ENCODE measurements at regions not wholly inside any gene's neighbourhood (a gene's known extent, or its start where the extent isn't known, plus 50 kb on each side); places are given as distances from the start of the nearest gene placed in this dataset.
"Not testable (repeated sequence)": the region's sequence is repeated elsewhere in the genome, so short reads cannot be mapped to it uniquely, and the experiment has no call there.

- no peak for DNase-seq (ENCODE audit: low spot score)
- no peak overlapping the region for H2AFZ ChIP-seq (replicated peaks)
- no peaks in the 10 kb centered on the region for H4K20me1 ChIP-seq (ENCODE audit: low read depth)
- H3K36me3 Mint-ChIP-seq: no peaks in the 10 kb centered on the region
- H3K27me3 ChIP-seq: no peaks in the 10 kb centered on the region
- peaks cover 5% of the 10 kb centered on the region for H3K9me3 Mint-ChIP-seq
- no peaks in the 10 kb centered on the region for H3K79me2 ChIP-seq (ENCODE audit: low read depth)
- TF ChIP-seq EZH2phosphoT487 (IDR thresholded peaks at IDR 0.05): no peak
- no peak for TF ChIP-seq CTCF (IDR thresholded peaks at IDR 0.05)
- TF ChIP-seq EZH2 (IDR thresholded peaks at IDR 0.05): no peak
- no peaks in the 10 kb centered on the region for H3K9me3 ChIP-seq (ENCODE audit: low read depth)
- no peak overlapping the region for H3K9ac ChIP-seq
- H3K4me3 ChIP-seq: no peak overlapping the region
- H3K36me3 ChIP-seq: no peaks in the 10 kb centered on the region
- no peak overlapping the region for H3K4me2 ChIP-seq
- H3K27ac ChIP-seq: no peak overlapping the region
- no peak overlapping the region for H3K27ac Mint-ChIP-seq
- peaks cover 23% of the 10 kb centered on the region for H3K4me1 Mint-ChIP-seq
- H3K4me1 ChIP-seq: no peaks in the 10 kb centered on the region
- no peaks in the 10 kb centered on the region for H3F3A ChIP-seq (ENCODE audit: low read depth)
- no peaks in the 10 kb centered on the region for H3K27me3 Mint-ChIP-seq (ENCODE audit: insufficient read depth, low read depth)
- no peak overlapping the region for H3K4me3 Mint-ChIP-seq
Observed at GRCh38 chr1:192493584-192493983, 82.0 kb upstream of the RGS1 start.

- H3K4me1 ChIP-seq: no peaks in the 10 kb centered on the region
- H3K4me3 ChIP-seq: no peak overlapping the region
- no peak for TF ChIP-seq EZH2 (IDR thresholded peaks at IDR 0.05)
- no peak for TF ChIP-seq EZH2phosphoT487 (IDR thresholded peaks at IDR 0.05)
- TF ChIP-seq CTCF (IDR thresholded peaks at IDR 0.05): no peak
- no peak overlapping the region for H3K9ac ChIP-seq
- Mint-ChIP-seq H3K4me3 (no peak overlapping the region), H3K27ac (no peak overlapping the region), H3K9me3 (peaks cover 14% of the 10 kb centered on the region), H3K27me3 (ENCODE audit: insufficient read depth, low read depth) (no peaks in the 10 kb centered on the region), H3K36me3 (peaks cover 7% of the 10 kb centered on the region), H3K4me1 (peaks cover 6% of the 10 kb centered on the region)
- DNase-seq (ENCODE audit: low spot score): no peak
- no peaks in the 10 kb centered on the region for H3K79me2 ChIP-seq (ENCODE audit: low read depth)
- no peak overlapping the region for H3K4me2 ChIP-seq
- no peaks in the 10 kb centered on the region for H3F3A ChIP-seq (ENCODE audit: low read depth)
- H3K36me3 ChIP-seq: no peaks in the 10 kb centered on the region
- no peaks in the 10 kb centered on the region for H3K27me3 ChIP-seq
- no peaks in the 10 kb centered on the region for H4K20me1 ChIP-seq (ENCODE audit: low read depth)
- H2AFZ ChIP-seq (replicated peaks): no peak overlapping the region
- H3K27ac ChIP-seq: no peak overlapping the region
- no peaks in the 10 kb centered on the region for H3K9me3 ChIP-seq (ENCODE audit: low read depth)
Observed at GRCh38 chr1:192496369-192497056, 79.1 kb upstream of the RGS1 start.

- H3K9me3 Mint-ChIP-seq: peaks cover 14% of the 10 kb centered on the region
- Histone ChIP-seq H3K4me3 (no peak overlapping the region), H3F3A (ENCODE audit: low read depth) (no peaks in the 10 kb centered on the region), H3K9ac (no peak overlapping the region), H3K9me3 (ENCODE audit: low read depth) (no peaks in the 10 kb centered on the region), H3K4me1 (no peaks in the 10 kb centered on the region), H3K79me2 (ENCODE audit: low read depth) (no peaks in the 10 kb centered on the region), H3K27ac (no peak overlapping the region), H3K4me2 (no peak overlapping the region), H2AFZ (replicated peaks) (no peak overlapping the region), H3K36me3 (no peaks in the 10 kb centered on the region), H4K20me1 (ENCODE audit: low read depth) (no peaks in the 10 kb centered on the region), H3K27me3 (no peaks in the 10 kb centered on the region)
- H3K27ac Mint-ChIP-seq: no peak overlapping the region
- no peak for DNase-seq (ENCODE audit: low spot score)
- H3K4me1 Mint-ChIP-seq: peaks cover 4% of the 10 kb centered on the region
- no peak overlapping the region for H3K4me3 Mint-ChIP-seq
- no peaks in the 10 kb centered on the region for H3K27me3 Mint-ChIP-seq (ENCODE audit: insufficient read depth, low read depth)
- TF ChIP-seq CTCF (IDR thresholded peaks at IDR 0.05) (no peak), EZH2phosphoT487 (IDR thresholded peaks at IDR 0.05) (no peak), EZH2 (IDR thresholded peaks at IDR 0.05) (no peak)
- H3K36me3 Mint-ChIP-seq: peaks cover 7% of the 10 kb centered on the region
Observed at GRCh38 chr1:192497214-192497794, 78.3 kb upstream of the RGS1 start.

GRCh38 chr1:192498092-192498491, 77.5 kb upstream of the RGS1 start:
- not testable (repeated sequence) for H3K36me3 Mint-ChIP-seq; H3K4me2 ChIP-seq; H3K4me3 ChIP-seq; H3K27me3 ChIP-seq; H2AFZ ChIP-seq (replicated peaks); H3K79me2 ChIP-seq (ENCODE audit: low read depth); H3K27me3 Mint-ChIP-seq (ENCODE audit: insufficient read depth, low read depth); H3K4me1 ChIP-seq; H3K4me1 Mint-ChIP-seq; DNase-seq (ENCODE audit: low spot score); H3K9ac ChIP-seq; H3K27ac Mint-ChIP-seq; H3K27ac ChIP-seq; H3F3A ChIP-seq (ENCODE audit: low read depth); H4K20me1 ChIP-seq (ENCODE audit: low read depth); H3K4me3 Mint-ChIP-seq; H3K9me3 ChIP-seq (ENCODE audit: low read depth); H3K36me3 ChIP-seq
- peaks cover 14% of the 10 kb centered on the region for H3K9me3 Mint-ChIP-seq

GRCh38 chr1:192499061-192499581, 76.5 kb upstream of the RGS1 start:
- H4K20me1 ChIP-seq (ENCODE audit: low read depth); H3K27me3 Mint-ChIP-seq (ENCODE audit: insufficient read depth, low read depth); H3K4me2 ChIP-seq; H2AFZ ChIP-seq (replicated peaks); H3K79me2 ChIP-seq (ENCODE audit: low read depth); H3K4me1 ChIP-seq; H3K27ac ChIP-seq; H3K36me3 Mint-ChIP-seq; H3K4me3 Mint-ChIP-seq; H3K27me3 ChIP-seq; DNase-seq (ENCODE audit: low spot score); H3K4me3 ChIP-seq; H3K36me3 ChIP-seq; H3K27ac Mint-ChIP-seq; H3F3A ChIP-seq (ENCODE audit: low read depth); H3K4me1 Mint-ChIP-seq; H3K9ac ChIP-seq; H3K9me3 ChIP-seq (ENCODE audit: low read depth): not testable (repeated sequence)
- peaks cover 14% of the 10 kb centered on the region for H3K9me3 Mint-ChIP-seq
